ENCODE measurements at regions not wholly inside any gene's neighbourhood (a gene's known extent, or its start where the extent isn't known, plus 50 kb on each side); places are given as distances from the start of the nearest gene placed in this dataset.
"Not testable (repeated sequence)": the region's sequence is repeated elsewhere in the genome, so short reads cannot be mapped to it uniquely, and the experiment has no call there.

GRCh38 chr3:127045435-127046045 lies 62.6 kb downstream of the PLXNA1 start:
- DNase-seq (ENCODE audit: low read depth in 3 of 3, low spot score in 2 of 3): no peak

- DNase-seq (ENCODE audit: low read depth in 3 of 3, low spot score in 2 of 3): not testable (repeated sequence)
Measured at GRCh38 chr3:127046690-127047089, 63.8 kb downstream of the PLXNA1 start.

DNA sequence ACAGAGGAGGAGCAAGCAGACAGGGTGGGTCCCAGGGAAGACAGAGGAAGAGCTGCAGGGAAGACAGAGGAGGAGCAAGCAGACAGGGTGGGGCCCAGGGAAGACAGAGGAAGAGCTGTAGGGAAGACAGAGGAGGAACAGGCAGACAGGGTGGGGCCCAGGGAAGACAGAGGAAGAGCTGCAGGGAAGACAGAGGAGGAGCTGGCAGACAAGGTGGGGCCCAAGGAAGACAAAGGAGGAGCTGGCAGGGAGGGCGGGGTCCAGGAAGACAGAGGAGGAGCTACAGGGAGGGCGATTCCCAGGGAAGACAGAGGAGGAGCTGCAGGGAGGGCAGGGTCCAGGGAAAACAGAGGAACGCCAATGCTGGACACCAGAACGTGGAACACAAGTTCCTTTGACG lies 66.5 kb downstream of the PLXNA1 start:
- DNase-seq (ENCODE audit: low read depth in 3 of 3, low spot score in 2 of 3): no peak

- no peak for DNase-seq (ENCODE audit: low read depth in 3 of 3, low spot score in 2 of 3)
Measured at GRCh38 chr3:127050733-127051132, 67.8 kb downstream of the PLXNA1 start.

GRCh38 chr3:127052121-127052561 lies 69.2 kb downstream of the PLXNA1 start:
- DNase-seq (ENCODE audit: low read depth in 3 of 3, low spot score in 2 of 3): no peak

DNA sequence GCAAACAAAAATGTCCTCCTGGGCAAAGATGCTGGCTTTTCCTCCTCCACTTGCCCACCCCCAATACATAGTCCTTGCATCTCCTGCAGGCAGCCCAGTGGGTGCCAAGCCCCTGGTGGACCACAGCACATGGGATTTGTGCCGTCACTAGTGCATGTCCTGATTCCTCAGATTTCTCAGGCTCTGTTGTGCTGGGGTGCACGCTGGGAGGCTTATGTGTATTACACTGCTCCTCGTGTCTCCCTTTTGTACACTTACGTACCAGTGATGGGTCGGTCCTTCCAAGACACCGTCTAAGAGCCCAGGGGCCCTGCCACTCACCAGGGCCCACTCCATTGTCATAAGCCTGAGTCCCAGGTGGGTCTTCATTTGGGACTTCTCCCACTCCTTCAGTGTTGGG lies 70.1 kb downstream of the PLXNA1 start:
- DNase-seq (ENCODE audit: low read depth in 3 of 3, low spot score in 2 of 3): no peak

- no peak for DNase-seq (ENCODE audit: low read depth in 3 of 3, low spot score in 2 of 3)
Measured at GRCh38 chr3:127053450-127053849, 70.5 kb downstream of the PLXNA1 start.

- no peak for DNase-seq (ENCODE audit: low read depth in 3 of 3, low spot score in 2 of 3)
Measured at GRCh38 chr3:127053979-127054378, 71.1 kb downstream of the PLXNA1 start.

GRCh38 chr3:127056281-127056680 lies 73.4 kb downstream of the PLXNA1 start:
- no peak for DNase-seq (ENCODE audit: low read depth in 3 of 3, low spot score in 2 of 3)

GRCh38 chr3:127056976-127057375 lies 74.1 kb downstream of the PLXNA1 start:
- DNase-seq (ENCODE audit: low read depth in 3 of 3, low spot score in 2 of 3): no peak

DNA sequence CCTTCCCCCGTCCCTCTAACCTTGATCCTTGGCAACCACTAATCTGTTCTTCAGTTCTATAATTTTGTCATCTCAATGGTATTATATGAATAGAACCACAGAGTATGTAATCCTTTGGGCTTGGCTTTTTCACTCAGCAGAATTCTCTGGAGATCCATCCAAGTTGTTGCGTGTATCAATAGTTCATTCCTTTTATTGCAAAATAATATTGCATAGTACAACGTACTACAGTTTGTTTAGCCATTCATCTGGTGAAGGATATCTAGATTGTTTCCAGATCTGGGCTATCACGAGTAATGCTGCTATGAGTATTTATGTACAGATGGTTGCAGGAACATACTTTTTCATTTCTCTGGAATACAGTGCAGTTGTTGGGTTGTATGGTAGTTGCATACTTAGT lies 76.2 kb downstream of the PLXNA1 start:
- DNase-seq (ENCODE audit: low read depth in 3 of 3, low spot score in 2 of 3): no peak

DNA sequence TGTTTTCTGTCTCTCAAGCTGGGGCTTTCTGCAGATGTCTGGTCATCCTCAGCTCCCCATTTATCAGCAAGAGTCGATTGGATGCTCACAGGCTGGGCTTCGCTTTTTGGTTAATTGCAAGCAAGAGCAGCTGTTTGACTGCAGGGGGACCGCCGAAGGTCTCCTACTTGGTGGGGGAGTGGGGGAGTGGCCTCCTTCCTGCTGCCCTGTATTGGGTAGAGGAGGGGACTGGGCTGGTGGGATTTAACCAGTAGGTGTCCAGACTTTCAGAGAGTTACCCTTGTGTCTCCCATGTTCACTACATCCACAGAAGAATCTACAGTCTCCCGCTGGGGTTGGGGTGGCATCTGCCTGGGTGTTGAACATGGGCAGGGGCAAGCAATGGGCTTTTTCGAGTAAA lies 78.7 kb downstream of the PLXNA1 start:
- DNase-seq (ENCODE audit: low read depth in 3 of 3, low spot score in 2 of 3): no peak

DNA sequence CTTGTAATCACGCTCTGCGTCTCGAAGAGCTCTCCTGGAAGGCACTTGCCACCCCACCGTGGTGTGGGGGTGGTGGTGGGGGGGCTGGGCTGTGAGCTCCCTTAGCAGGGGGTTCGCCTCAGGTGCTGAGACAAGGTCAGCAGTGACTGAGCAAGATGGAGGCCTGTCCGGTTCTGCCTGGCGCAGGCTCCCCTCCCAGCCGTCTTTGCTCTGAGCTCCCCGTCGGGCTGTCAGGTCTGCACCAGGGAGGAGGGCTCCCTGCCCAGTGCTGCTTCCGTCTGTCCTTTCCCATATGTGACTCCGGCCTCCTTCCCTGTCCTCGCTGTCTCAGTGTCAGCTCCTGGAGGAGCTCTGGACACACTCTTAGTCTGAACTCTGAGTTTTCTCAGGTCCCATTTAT lies 80.0 kb downstream of the PLXNA1 start:
- no peak for DNase-seq (ENCODE audit: low read depth in 3 of 3, low spot score in 2 of 3)

DNA sequence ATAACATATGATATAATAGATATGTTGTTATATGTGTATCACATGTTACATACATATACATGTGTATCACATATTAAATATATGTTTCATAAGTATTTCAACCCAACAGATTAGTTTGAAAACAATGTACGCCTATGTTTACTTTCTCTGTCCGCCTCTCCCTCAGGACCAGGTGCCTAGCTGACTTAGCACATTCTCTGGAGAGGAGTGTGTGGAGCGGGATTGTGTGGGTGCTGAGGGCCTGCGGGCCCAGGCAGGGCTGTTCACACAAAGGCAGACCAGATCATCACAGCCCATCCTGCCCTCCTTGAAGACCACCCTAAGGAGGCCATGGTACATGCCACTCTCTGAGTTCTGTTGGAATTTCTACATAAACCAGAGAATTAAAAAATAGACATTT lies 81.0 kb downstream of the PLXNA1 start:
- no peak for DNase-seq (ENCODE audit: low read depth in 3 of 3, low spot score in 2 of 3)

DNA sequence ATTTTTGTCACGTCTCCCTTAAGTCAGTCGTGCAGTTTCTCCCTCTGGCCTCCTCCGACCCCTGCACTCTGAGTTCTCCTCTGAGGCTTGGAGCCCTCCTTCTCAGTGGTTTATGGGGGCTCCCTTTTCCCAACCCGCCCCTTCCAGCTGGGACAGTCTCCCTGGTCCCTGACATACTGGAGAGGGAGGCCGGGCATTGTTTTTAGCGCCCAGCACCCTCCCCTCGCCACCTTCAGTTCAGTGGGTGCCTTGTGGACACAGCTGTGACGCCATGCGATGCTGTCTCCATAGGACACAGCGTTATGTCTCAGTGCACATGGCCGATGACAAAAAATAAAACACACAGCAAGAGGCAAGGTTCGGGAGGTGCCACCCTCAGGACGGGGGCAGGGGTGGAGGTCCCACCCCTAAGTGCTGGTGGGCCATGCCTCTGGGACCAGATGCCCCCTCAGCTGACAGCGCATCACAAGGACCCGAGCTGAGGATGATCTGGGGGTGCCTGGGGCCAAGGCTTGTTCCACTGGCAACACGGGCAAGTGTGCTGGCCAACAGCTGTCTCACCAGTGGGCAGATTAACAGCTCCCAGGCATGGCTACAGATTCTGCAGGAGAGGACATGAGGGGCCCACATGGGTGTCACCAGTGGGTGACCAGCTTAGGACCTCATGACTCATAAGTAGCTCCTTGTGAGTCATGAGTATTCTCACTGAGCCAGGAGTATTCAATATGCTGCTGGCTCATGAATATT lies 81.6 kb downstream of the PLXNA1 start:
- DNase-seq (ENCODE audit: low read depth in 3 of 3, low spot score in 2 of 3): no peak

DNA sequence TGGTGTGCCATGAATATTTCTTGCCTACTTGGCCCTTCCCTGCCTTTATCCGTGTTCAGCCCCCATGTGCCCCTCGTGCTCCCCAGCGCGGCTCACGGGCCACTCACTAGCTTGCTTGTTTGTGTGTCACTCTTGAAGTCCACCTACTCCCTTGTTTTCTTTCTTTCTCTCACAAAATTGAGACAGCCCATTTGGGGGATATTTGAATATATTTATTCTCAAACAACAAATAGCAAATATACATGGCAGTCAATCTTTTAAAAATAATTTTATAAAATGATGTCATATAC lies 82.2 kb downstream of the PLXNA1 start:
- DNase-seq (ENCODE audit: low read depth in 3 of 3, low spot score in 2 of 3): no peak

- no peak for DNase-seq (ENCODE audit: low read depth in 3 of 3, low spot score in 2 of 3)
Measured at GRCh38 chr3:127065561-127066290, 82.8 kb downstream of the PLXNA1 start.

GRCh38 chr3:127066635-127067034 lies 83.7 kb downstream of the PLXNA1 start:
- DNase-seq (ENCODE audit: low read depth in 3 of 3, low spot score in 2 of 3): no peak

DNA sequence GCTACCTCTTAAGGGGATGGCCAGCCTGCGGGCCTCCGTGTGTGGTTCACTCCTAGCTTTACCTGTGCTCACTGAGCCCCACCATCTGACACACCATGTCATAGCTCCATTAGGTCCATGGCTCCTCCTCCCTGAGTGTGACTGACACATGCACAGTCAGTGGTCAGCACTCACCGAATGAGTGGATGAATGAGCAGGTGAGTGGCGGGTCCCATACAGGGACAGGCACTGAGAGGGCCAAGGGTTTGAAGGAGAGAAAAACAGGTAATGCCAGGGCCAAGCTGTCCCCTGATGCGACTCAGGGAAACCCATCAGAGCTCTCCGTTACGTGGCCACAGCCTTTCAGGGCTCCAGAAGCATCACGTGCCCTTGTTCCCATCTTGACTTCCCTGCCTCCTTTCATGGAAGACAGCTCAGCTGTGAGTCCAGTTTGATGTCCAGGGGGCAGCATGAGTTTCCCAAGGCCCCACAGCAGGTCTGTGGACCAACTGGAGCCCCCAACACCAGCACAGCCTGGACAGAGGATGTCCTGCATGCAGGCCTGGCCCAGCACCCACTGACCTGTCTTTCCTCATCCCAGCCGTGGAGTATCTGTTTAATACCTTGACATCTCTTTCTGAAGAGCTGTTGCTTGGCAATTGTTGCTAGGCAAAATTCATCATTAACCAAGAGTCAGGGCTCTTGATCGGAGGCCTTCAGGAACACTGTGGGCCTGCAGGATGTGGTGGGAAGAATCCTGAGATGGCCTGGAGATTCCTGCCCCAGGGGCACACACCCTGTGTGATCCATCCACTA lies 84.4 kb downstream of the PLXNA1 start:
- DNase-seq (ENCODE audit: low read depth in 3 of 3, low spot score in 2 of 3): no peak

DNA sequence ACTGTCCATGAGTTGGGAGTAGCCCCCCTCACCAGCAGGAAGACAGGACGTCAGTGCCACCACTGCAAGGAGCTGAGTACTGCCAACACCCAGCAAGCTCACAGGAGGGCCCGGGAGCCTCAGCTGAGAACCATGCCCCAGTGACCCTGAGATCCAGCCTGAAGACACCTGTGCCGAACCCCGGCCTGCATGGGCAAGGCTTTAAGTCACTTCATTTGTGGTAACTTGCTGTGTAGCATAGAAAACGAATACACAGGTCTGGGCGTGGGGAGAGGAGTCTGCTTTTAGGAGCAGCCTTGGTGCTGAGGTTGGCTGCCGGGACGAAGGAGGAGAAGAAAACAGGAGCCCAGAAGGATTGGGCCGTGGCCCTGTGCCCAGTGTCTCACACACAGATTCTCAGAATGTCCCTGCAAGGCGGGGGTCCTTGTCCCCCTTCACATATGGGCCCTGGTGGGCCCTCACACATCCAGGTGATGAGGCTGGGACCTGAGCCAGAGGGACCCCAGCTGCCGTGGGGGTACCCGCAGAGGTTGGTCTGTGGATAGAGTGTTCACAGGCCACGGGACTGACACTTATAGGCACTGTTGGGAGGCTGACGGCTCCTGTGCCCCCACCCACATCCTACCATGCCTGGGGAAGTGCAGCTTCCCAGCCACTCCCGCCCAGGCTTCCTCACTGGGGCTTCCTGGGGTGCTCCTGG lies 85.3 kb downstream of the PLXNA1 start:
- DNase-seq (ENCODE audit: low read depth in 3 of 3, low spot score in 2 of 3): no peak

DNA sequence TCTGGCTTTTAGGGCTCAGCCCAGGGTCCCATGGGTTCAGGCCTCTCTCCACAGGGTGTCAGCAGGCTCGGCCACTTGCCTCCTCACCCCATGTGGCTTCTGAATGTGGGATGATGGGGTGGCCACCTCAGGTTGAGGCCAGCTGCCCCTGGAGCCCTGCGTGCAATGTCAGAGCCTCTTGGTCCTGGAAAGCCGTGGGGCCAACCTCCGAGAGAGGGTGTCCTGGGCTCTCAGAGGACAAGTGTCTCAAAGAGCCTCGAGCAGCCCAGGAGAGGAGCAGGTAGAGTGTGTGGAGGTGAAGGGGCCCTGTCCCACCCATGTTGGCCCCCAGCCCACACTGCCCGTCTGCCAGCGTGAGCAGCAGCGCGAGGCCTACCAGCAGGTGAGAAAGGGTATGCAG lies 86.0 kb downstream of the PLXNA1 start:
- no peak for DNase-seq (ENCODE audit: low read depth in 3 of 3, low spot score in 2 of 3)
